Stomach (tissue), 8 donors: ENCODE measurements at regions not wholly inside any gene's neighbourhood (a gene's known extent, or its start where the extent isn't known, plus 50 kb on each side); places are given as distances from the start of the nearest gene placed in this dataset.
"Not testable (repeated sequence)": the region's sequence is repeated elsewhere in the genome, so short reads cannot be mapped to it uniquely, and the experiment has no call there.

Experiments used
- DNase-seq, 2 donors: peaks; one replicate each; pipeline versions ENCODE4 v3.0.0 to v3.0.0-alpha.2; 2013 to 2019
- H3K27ac ChIP-seq, 5 donors: fragments of 200-600 bp in 4 of 5; sonication (generic) in 4 of 5; one replicate each; pipeline ENCODE4 v1.5.1; 2013 to 2019; ENCODE audit warnings: mild to moderate bottlenecking in 1 of 5, moderate library complexity in 1 of 5
- H3K27me3 ChIP-seq, 3 donors: fragments of 200-600 bp; sonication (generic); one replicate each; pipeline ENCODE4 v1.5.1; 2017 to 2019; ENCODE audit warnings: mixed run types in 1 of 3
- H3K36me3 ChIP-seq, 4 donors: fragments of 200-600 bp; sonication (generic); 1 replicate in 3 of 4; 2 replicates in 1 of 4; pipeline ENCODE4 v1.5.1; 2016 to 2019
- H3K4me1 ChIP-seq, 4 donors: fragments of 200-600 bp; sonication (generic); one replicate each; pipeline ENCODE4 v1.5.1; 2016 to 2019
- H3K4me3 ChIP-seq, 4 donors: fragments of 200-600 bp; sonication (generic) in 3 of 4; one replicate each; pipeline ENCODE4 v1.5.1; 2016 to 2019; ENCODE audit warnings: mild to moderate bottlenecking in 1 of 4
- H3K9me3 ChIP-seq, 4 donors: fragments of 200-600 bp; sonication (generic); one replicate each; pipeline ENCODE4 v1.5.1; 2016 to 2019
- CTCF ChIP-seq, 7 experiments: fragments of 450-650 bp in 4 of 7; fragments of 200-600 bp in 3 of 7; sonication (generic) in 3 of 7; IDR thresholded peaks; one replicate each; pipeline ENCODE4 v1.5.1; 2016 to 2019; ENCODE audit warnings: antibody characterized with exemption in 7 of 7, control low read depth in 2 of 7, mild to moderate bottlenecking in 1 of 7
- EP300 ChIP-seq: sonication (generic); formaldehyde crosslinking; IDR thresholded peaks from one replicate; pipeline ENCODE4 v1.6.1; 2017; ENCODE audit warnings: antibody characterized with exemption
- POLR2A ChIP-seq, 4 donors: fragments of 450-650 bp; IDR thresholded peaks; one replicate each; pipeline ENCODE4 v1.6.1; 2016; ENCODE audit warnings: antibody characterized with exemption in 4 of 4, control low read depth in 2 of 4, mild to moderate bottlenecking in 1 of 4, moderate library complexity in 1 of 4
- POLR2AphosphoS5 ChIP-seq, 3 donors: sonication (generic); formaldehyde crosslinking; IDR thresholded peaks; one replicate each; pipeline ENCODE4 v1.6.1; 2016; ENCODE audit warnings: antibody characterized with exemption in 3 of 3
- WGBS, 5 donors: extraction: QIAGEN DNeasy Blood & Tissue Kit in 3 of 5; methylation state at CpG; one replicate each; pipeline versions ENCODE4 v1.1.5 to v1.1.7; 2013 to 2018; 5-methylcytosine and 5-hydroxymethylcytosine counted together
- intact Hi-C: fragments of 100-400 bp; cut with DNase I; formaldehyde crosslinking; loops from one replicate; pipeline ENCODE4 v1.15.1; 2023; ENCODE audit warnings: low total_unique reads
- donor health status: healthy with polysubstance abuse.
- donor health status: Bipolar disorder and iron deficiency.
- donor health status: healthy.

DNA sequence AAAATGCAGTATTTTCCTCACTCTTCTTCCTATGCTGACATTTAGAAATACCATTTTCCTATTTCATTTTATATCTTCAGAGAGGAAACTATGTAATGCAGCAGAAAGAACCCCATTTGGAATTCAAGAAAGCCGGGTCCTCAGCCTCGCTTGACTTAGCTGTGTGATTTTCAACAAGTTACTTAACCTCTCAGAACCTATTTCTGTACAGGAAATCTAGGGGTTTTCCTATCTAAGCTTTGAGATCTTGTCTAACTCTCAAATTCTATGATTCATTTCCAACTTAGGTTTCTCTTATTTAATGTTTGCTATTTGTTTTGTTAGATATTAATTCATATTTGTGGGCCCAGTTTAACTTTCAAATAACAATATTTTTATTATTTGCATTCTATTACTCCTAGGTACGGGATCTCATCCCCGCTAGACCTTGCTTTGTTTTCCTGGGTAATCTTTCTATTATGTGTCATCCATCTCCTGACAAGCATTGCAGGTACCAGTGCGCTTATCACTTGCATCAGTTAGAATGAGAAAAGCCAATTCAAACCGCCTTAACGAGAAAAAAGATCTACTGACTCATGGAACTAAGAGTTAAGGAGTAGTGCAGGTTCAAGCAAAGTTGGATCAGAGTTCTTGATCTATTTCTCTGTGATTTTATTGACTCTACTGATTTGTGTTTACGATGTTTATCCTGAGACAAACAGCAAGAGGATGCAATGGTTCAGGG is 70.6 kb upstream of the BHLHE40 start:
- Histone ChIP-seq H3K9me3 (no peaks in the 10 kb centered on the region), H3K27me3 (no peaks in the 10 kb centered on the region), H3K4me3 (no peak overlapping the region), H3K36me3 (no peaks in the 10 kb centered on the region), H3K4me1 (peaks cover 0 to 21% (median 7%) of the 10 kb centered on the region in 4 donors), H3K27ac (no peak overlapping the region)
- DNase-seq = no peak
- TF ChIP-seq CTCF (IDR thresholded peaks at IDR 0.05) (no peak), POLR2AphosphoS5 (IDR thresholded peaks at IDR 0.05) (no peak), POLR2A (IDR thresholded peaks at IDR 0.05) (no peak), EP300 (no peak)
- 84 to 89% (median 88%) methylated on average over 8 of the region's 8 CpGs for WGBS, 5 donors
- intact Hi-C loops = no loop called here

GRCh38 chr3:4914464-4914863 is 64.8 kb upstream of the BHLHE40 start:
- TF ChIP-seq CTCF (IDR thresholded peaks at IDR 0.05) (no peak), POLR2AphosphoS5 (IDR thresholded peaks at IDR 0.05) (no peak), POLR2A (IDR thresholded peaks at IDR 0.05) (no peak), EP300 (no peak)
- 88 to 93% (median 90%) methylated on average over 5 of the region's 5 CpGs for whole genome bisulfite sequencing, 5 donors
- Histone ChIP-seq H3K4me1 (no peaks in the 10 kb centered on the region), H3K27me3 (no peaks in the 10 kb centered on the region), H3K27ac (no peak overlapping the region), H3K9me3 (no peaks in the 10 kb centered on the region), H3K4me3 (no peak overlapping the region), H3K36me3 (no peaks in the 10 kb centered on the region)
- intact Hi-C loops = no loop called here
- no peak for DNase-seq

GRCh38 chr3:4921589-4921988 is 57.6 kb upstream of the BHLHE40 start:
- H3K27ac ChIP-seq, H3K4me3 ChIP-seq, H3K9me3 ChIP-seq, intact Hi-C loops, DNase-seq, H3K4me1 ChIP-seq, H3K36me3 ChIP-seq, H3K27me3 ChIP-seq: not testable (repeated sequence)
- 93 to 100% (median 98%) methylated on average over 1 to 2 of the region's 2 CpGs; no CpG with 5 or more reads in 1 of the 5 donors for WGBS, 5 donors

GRCh38 chr3:4926892-4927291 is 52.3 kb upstream of the BHLHE40 start:
- TF ChIP-seq POLR2AphosphoS5 (IDR thresholded peaks at IDR 0.05) = no peak
- TF ChIP-seq EP300 = no peak
- TF ChIP-seq CTCF (IDR thresholded peaks at IDR 0.05) = no peak
- TF ChIP-seq POLR2A (IDR thresholded peaks at IDR 0.05) = no peak
- no peaks in the 10 kb centered on the region for H3K4me1 ChIP-seq
- 83 to 98% (median 91%) methylated on average over 1 of the region's 1 CpG for WGBS, 5 donors
- no peaks in the 10 kb centered on the region for H3K27me3 ChIP-seq
- no peaks in the 10 kb centered on the region for H3K36me3 ChIP-seq
- no peak overlapping the region for H3K4me3 ChIP-seq
- no peaks in the 10 kb centered on the region for H3K9me3 ChIP-seq
- H3K27ac ChIP-seq = no peak overlapping the region
- intact Hi-C loops = no loop called here
- DNase-seq = no peak

GRCh38 chr3:4928277-4928789 is 50.9 kb upstream of the BHLHE40 start:
- H3K4me1 ChIP-seq = no peaks in the 10 kb centered on the region
- no peak for DNase-seq
- no peak overlapping the region for H3K27ac ChIP-seq
- no peak overlapping the region for H3K4me3 ChIP-seq
- 91 to 97% (median 93%) methylated on average over 7 of the region's 7 CpGs for WGBS, 5 donors
- no peak for TF ChIP-seq EP300
- no peak for TF ChIP-seq POLR2A (IDR thresholded peaks at IDR 0.05)
- TF ChIP-seq POLR2AphosphoS5 (IDR thresholded peaks at IDR 0.05) = no peak
- no peak for TF ChIP-seq CTCF (IDR thresholded peaks at IDR 0.05)
- no peaks in the 10 kb centered on the region for H3K27me3 ChIP-seq
- intact Hi-C loops = no loop called here
- no peaks in the 10 kb centered on the region for H3K36me3 ChIP-seq
- H3K9me3 ChIP-seq = no peaks in the 10 kb centered on the region
